ENCODE measurements at regions not wholly inside any gene's neighbourhood (a gene's known extent, or its start where the extent isn't known, plus 50 kb on each side); places are given as distances from the start of the nearest gene placed in this dataset.
A peak's percentile ranks its signal among the peaks of the same experiment; 100 is the strongest.

GRCh38 chr1:234669499-234669898, 59.5 kb upstream of the IRF2BP2 start:
- DNase-seq, result no peak

- no peak for DNase-seq
Observed at GRCh38 chr1:234668577-234668955, 58.6 kb upstream of the IRF2BP2 start.

GRCh38 chr1:234667600-234668576, 57.9 kb upstream of the IRF2BP2 start:
- DNase-seq, result no peak

- DNase-seq, result no peak
Observed at GRCh38 chr1:234666761-234667160, 56.8 kb upstream of the IRF2BP2 start.

GRCh38 chr1:234665975-234666605, 56.1 kb upstream of the IRF2BP2 start:
- DNase-seq, result no peak

GRCh38 chr1:234662148-234662547, 52.2 kb upstream of the IRF2BP2 start:
- DNase-seq, result no peak

GRCh38 chr1:234661317-234661928, 51.4 kb upstream of the IRF2BP2 start:
- DNase-seq, result no peak

GRCh38 chr1:234660536-234661316, 50.7 kb upstream of the IRF2BP2 start:
- no peak for DNase-seq

Small RNA genes in the stretch of these regions (small RNA-seq; reads per million reads assigned to genes)
- gene RNY4P16, result 1.0 reads per million, percentile 73 among the genes with 10 or more reads in this experiment
